Fibroblast of skin of abdomen (primary cell): ENCODE measurements at regions not wholly inside any gene's neighbourhood (a gene's known extent, or its start where the extent isn't known, plus 50 kb on each side); places are given as distances from the start of the nearest gene placed in this dataset.
"Not testable (repeated sequence)": the region's sequence is repeated elsewhere in the genome, so short reads cannot be mapped to it uniquely, and the experiment has no call there.

Experiments
- DNase-seq: peaks from one replicate; pipeline ENCODE4 v3.0.0-alpha.2; 2013

GRCh38 chr1:215287362-215287761 lies 204.8 kb downstream of the KCNK2 start:
- no peak for DNase-seq

DNA sequence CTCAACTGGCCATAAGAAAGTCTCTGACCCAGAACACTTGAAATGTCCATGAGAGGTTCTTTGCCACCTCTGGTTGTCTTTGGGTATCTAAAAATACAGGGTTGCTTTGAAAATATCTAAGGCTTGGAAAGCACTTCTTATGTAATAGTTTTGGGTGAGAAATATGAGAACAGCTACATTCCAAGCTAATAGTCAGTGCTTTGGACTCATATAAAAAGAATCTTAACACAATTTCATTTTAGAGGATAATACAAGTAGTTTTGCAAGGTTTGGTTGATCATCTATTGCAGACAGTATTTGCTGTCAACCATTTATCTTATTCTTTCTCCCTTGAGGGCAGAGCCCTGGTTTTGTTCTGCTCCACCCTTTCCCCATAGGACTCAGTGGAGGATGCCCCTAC lies 207.5 kb downstream of the KCNK2 start:
- DNase-seq = peak; percentile 65

GRCh38 chr1:215292932-215293331 lies 210.4 kb downstream of the KCNK2 start:
- DNase-seq = peak; percentile 58

DNA sequence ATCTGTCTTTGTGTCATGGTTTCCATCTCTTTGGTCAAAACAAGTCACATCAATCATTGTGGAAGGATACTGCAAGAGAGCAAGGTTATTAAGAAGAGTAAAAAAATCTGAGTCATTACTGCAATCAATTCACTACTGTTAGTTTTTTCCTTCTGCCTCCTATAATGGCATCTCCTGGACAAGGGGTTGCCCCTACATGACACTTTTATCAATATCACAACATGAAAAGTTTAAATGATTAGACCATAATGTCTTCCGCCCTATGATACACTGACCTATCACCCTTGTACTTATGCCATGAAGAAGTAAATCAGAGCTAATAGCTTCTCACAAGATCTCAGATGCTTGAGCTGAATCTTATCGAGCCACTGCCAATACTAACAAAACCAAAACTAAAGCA lies 223.9 kb downstream of the KCNK2 start:
- DNase-seq = no peak

GRCh38 chr1:215321802-215322201 lies 239.3 kb downstream of the KCNK2 start:
- peak; percentile 2 for DNase-seq

GRCh38 chr1:215323992-215324391 lies 241.5 kb downstream of the KCNK2 start:
- DNase-seq = not testable (repeated sequence)

GRCh38 chr1:215330426-215330825 lies 236.7 kb upstream of the KCTD3 start:
- DNase-seq = no peak

- DNase-seq = no peak
Measured at GRCh38 chr1:215344539-215344938, 222.6 kb upstream of the KCTD3 start.

DNA sequence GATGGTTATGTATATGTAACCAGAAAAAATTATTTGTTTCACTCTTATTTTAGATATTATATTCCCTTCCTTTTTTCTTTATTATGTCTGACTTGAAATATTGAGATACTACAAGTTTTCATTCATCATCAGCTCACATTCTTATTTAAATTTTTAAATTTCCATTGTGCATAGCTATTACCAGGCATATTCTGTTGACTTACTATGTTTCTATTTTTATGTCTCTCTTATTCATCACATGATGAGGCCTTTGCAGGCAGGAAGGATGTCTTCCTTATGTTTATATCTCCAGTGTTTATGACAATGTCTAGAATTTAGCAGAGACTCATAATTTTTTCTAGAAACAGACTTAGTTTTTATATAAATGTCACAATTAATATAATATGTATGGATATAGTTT lies 221.9 kb upstream of the KCTD3 start:
- DNase-seq = no peak

DNA sequence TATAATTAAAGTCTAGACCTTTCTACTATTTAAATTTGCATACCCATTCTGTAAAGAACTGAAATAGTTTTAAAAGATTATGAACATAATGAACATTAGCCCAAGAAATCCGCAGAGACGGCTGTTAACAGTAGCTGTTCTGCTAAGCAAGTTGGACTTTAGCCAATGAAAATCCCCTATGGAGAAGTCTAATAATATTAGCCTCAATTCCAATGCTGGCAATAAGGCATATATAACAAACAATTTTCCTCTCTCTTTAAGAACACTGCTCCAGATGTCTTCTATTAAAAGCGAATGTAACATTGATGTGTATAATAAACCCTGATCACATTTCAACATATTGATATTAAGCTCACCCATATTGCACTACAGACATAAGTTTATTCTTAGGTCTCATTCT lies 221.3 kb upstream of the KCTD3 start:
- peak; percentile 3 for DNase-seq

- DNase-seq = no peak
Measured at GRCh38 chr1:215357901-215358300, 209.2 kb upstream of the KCTD3 start.

DNA sequence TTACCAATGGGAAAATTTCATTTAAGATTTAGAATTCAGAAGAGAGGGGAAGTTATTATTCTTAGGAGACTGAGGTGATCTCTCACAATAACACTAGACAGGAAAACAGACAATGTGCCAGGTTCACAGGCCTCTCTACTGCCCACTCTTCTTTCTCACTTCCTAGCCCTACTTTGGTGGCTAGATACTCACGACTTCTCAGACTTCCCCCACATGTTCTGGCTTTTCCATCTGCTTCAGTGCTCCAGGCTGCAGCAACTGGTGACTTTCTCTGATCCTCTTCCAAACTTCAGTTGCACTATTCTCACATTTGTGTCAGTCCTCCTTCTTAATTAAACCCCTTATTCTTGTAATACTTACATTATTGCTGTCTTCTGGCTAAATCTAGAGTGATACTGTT lies 208.7 kb upstream of the KCTD3 start:
- DNase-seq = no peak

DNA sequence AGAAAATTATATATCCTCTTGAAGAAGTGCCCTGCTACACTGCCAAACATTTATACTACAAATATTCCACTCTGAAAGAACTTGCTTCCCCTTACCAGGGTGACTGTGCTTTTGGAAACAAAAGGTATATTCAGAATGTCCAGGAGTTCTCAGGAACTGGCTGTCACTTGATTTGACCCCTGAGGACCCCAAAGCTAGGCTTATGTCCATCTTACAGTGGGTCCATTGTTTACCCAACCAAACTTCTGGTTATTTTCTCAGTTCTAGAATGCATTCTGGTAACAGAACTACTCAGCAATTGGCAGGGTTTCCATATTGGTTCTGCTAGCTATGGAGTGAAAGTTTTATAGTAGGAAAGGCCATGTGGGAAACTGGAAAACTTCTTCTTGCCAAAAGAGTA lies 207.1 kb upstream of the KCTD3 start:
- no peak for DNase-seq

- DNase-seq = peak; percentile 13
Measured at GRCh38 chr1:215360758-215361157, 206.3 kb upstream of the KCTD3 start.

DNA sequence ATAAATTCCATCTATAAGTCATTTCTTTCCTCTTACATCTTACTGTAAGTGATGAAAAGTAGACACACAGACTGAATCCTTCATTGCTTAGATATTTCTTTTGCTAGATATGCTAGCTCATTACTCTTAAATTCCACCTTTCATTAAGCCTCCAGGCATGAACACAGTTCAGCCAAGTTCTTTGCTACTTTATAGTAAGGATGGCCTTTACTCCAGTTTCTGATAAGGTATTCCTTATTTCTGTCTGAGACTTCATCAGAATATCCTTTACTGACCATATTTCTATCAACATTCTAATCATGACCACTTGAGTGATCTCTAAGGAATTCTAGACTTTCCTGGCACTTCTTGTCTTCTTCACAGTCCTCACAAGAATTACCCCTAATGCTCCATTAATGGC lies 191.7 kb upstream of the KCTD3 start:
- peak; percentile 79 for DNase-seq

GRCh38 chr1:215376544-215377264 lies 190.4 kb upstream of the KCTD3 start:
- peak; percentile 95 for DNase-seq

GRCh38 chr1:215377746-215378145 lies 189.4 kb upstream of the KCTD3 start:
- DNase-seq = peak; percentile 62

- no peak for DNase-seq
Measured at GRCh38 chr1:215380566-215380965, 186.5 kb upstream of the KCTD3 start.

DNA sequence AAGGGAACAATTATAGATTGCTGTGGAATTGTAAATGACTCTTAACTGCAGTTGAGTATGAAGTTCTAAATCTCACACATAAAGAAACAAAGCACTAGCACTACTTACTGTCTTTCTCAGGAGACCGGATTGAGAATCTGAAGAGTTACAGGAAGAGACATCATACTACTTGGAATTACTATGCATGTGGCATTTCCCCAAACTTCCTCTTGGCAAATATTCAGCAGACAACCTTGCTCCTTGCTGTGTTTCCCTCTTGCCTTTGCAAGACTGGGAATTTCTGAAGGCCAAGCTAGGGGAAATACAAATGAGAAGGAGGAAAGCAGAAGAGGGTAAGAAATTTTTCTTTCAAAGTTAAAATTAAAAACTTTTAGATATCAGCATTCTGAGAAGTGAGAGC lies 173.6 kb upstream of the KCTD3 start:
- DNase-seq = no peak

DNA sequence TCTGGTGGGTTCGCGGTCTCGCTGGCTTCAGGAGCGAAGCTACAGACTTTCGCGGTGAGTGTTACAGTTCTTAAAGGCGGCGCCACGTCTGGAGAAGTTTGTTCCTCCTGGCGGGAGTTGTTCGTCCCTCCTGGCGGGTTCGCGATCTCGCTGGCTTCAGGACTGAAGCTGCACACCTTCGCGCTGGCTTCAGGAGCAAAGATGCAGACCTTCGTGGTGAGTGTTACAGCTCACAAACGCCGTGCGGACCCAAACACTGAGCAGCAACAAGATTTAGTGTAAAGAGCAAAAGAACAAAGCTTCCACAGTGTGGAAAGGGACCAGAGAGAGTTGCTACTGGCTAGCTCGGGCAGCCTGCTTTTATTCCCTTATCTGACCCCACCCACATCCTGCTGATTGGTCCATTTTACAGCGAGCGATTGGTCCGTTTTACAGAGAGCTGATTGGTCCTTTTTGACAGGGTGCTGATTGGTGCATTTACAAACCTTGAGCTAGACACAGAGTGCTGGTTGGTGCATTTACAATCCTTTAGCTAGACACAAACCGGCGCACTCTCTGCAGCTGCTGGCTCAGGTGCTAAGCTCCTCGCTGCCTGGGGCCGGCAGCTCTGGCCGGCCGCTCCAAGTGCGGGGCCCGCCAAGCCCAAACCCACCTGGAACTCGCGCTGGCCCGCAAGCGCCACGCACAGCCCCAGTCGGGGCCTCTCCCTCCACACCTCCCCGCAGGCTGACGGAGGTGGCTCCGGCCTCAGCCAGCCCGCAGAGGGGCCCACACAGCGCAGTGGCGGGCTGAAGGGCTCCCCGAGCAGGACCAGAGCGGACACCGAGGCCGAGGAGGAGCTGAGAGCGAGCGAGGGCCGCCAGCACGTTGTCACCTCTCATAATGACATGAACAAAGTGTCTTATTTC lies 172.8 kb upstream of the KCTD3 start:
- no peak for DNase-seq

GRCh38 chr1:215397106-215397505 lies 170.0 kb upstream of the KCTD3 start:
- peak; percentile 38 for DNase-seq

- DNase-seq = no peak
Measured at GRCh38 chr1:215397843-215398242, 169.3 kb upstream of the KCTD3 start.

DNA sequence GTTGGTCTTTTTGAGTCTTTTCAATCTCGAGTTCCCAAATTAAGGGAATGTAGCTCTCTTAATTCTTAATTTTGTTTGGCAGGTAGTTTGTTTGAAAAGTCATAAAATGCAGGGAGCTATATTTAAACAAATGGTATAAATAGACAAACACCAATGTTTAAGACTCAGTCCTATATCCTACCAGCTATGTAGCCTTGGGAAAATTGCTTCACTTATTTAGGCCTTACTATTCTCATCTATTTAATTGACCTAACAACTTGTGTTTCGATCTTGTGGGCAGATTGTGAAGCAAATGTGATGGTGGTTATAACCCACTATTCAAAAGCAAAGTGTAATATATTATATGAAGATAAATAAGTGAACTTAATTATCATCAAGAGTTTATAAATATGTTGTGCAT lies 167.3 kb upstream of the KCTD3 start:
- DNase-seq = no peak

DNA sequence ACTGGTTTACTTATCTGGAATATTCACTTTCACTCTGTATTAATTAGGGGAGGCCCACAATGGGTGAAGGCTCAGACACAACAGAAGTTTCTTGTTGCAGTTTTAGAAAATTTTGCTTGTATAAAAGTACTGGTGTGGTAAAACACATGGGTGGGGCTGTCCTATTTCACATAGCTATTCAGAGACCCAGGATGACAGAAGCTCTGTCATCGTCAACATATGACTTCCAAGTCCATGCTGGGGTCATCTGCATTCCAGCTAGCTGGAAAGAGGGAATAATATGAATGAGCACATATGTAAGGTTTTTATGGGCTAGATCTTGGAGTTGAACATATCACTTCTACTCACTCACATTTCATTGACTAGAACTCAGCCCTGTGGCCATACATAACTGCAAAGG lies 166.4 kb upstream of the KCTD3 start:
- no peak for DNase-seq
